NB4 (cell line): ENCODE measurements at regions not wholly inside any gene's neighbourhood (a gene's known extent, or its start where the extent isn't known, plus 50 kb on each side); places are given as distances from the start of the nearest gene placed in this dataset.

Source experiments
- CTCF ChIP-seq: IDR thresholded peaks from one replicate; pipeline ENCODE4 v1.5.1; 2012; ENCODE audit warnings: low read depth, low read length
- MAX ChIP-seq: IDR thresholded peaks from 2 replicates; pipeline ENCODE4 v1.6.1; 2011; ENCODE audit warnings: low read depth, low read length
- MYC ChIP-seq: IDR thresholded peaks from 2 replicates; pipeline ENCODE4 v1.6.1; 2011; ENCODE audit warnings: low read depth, low read length

GRCh38 chr10:131004276-131004675 lies 307.2 kb downstream of the TCERG1L start:
- TF ChIP-seq CTCF (no peak), MYC (no peak), MAX (no peak)
